PC-9 (cell line): ENCODE measurements at regions not wholly inside any gene's neighbourhood (a gene's known extent, or its start where the extent isn't known, plus 50 kb on each side); places are given as distances from the start of the nearest gene placed in this dataset.

ENCODE experiments used
- BruUV-seq: library from RNA; stranded (reverse); fragments of 400-500 nt; replicated peaks from 2 replicates; lab custom pipeline; 2021; lab: Mats Ljungman, UMichigan
- CTCF ChIA-PET: fragments of 300-600 bp; sonication (Branson Sonifier 250); formaldehyde crosslinking; loops from one replicate; lab custom pipeline; 2022; ENCODE audit warnings: antibody characterized with exemption; lab: Charles Lee
- POLR2A ChIA-PET: fragments of 300-600 bp; sonication (Branson Sonifier 250); formaldehyde crosslinking; loops from one replicate; lab custom pipeline; 2022; ENCODE audit warnings: antibody characterized with exemption; ENCODE audit not compliant: unreplicated experiment; lab: Charles Lee
- DNase-seq, 2 experiments: peaks; one replicate each; pipeline versions ENCODE4 v3.0.0 to v3.0.0-alpha.2; 2015 to 2022; ENCODE audit warnings: mixed read lengths in 1 of 2
- H2AFZ ChIP-seq: fragments of 200-600 bp; sonication (generic); 2 replicates; pipeline ENCODE4 v1.8.1; 2017; ENCODE audit warnings: antibody characterized with exemption
- H3F3A ChIP-seq: fragments of 200-600 bp; sonication (generic); 2 replicates; pipeline ENCODE4 v1.8.1; 2017; ENCODE audit warnings: antibody characterized with exemption, mild to moderate bottlenecking, low read depth; ENCODE audit not compliant: insufficient read depth
- H3K27ac ChIP-seq: fragments of 200-600 bp; sonication (generic); 2 replicates; pipeline ENCODE4 v1.6.1; 2016; ENCODE audit warnings: mixed run types
- H3K27me3 ChIP-seq: fragments of 200-600 bp; sonication (generic); 2 replicates; pipeline ENCODE4 v1.6.1; 2016; ENCODE audit warnings: low read depth, mixed run types; ENCODE audit not compliant: insufficient read depth
- H3K36me3 ChIP-seq: fragments of 200-600 bp; sonication (generic); 2 replicates; pipeline ENCODE4 v1.6.1; 2016; ENCODE audit warnings: low read depth, mixed run types
- H3K4me1 ChIP-seq: fragments of 200-600 bp; sonication (generic); replicated peaks from 2 replicates; pipeline ENCODE4 v1.6.1; 2016; ENCODE audit warnings: mixed run types; ENCODE audit not compliant: insufficient read depth
- H3K4me2 ChIP-seq: fragments of 200-600 bp; sonication (generic); 2 replicates; pipeline ENCODE4 v1.6.1; 2017; ENCODE audit warnings: mixed run types
- H3K4me3 ChIP-seq: fragments of 200-600 bp; sonication (generic); 2 replicates; pipeline ENCODE4 v1.6.1; 2016; ENCODE audit warnings: mixed run types
- H3K79me2 ChIP-seq: fragments of 200-600 bp; sonication (generic); 2 replicates; pipeline ENCODE4 v1.6.1; 2017; ENCODE audit warnings: low read depth, mixed run types
- H3K9me2 ChIP-seq: fragments of 200-600 bp; sonication (generic); 2 replicates; pipeline ENCODE4 v1.8.1; 2017; ENCODE audit warnings: mild to moderate bottlenecking; ENCODE audit not compliant: insufficient read depth
- H3K9me3 ChIP-seq: fragments of 200-600 bp; sonication (generic); 2 replicates; pipeline ENCODE4 v1.8.1; 2016; ENCODE audit warnings: low read depth; ENCODE audit not compliant: insufficient read depth
- H4K20me1 ChIP-seq: fragments of 200-600 bp; sonication (generic); 2 replicates; pipeline ENCODE4 v1.8.1; 2017; ENCODE audit not compliant: insufficient read depth
- EZH2 ChIP-seq: fragments of 200-600 bp; sonication (generic); IDR thresholded peaks from 2 replicates; pipeline ENCODE4 v1.8.0; 2017; ENCODE audit warnings: antibody characterized with exemption, low read depth
- intact Hi-C: fragments of 100-400 bp; cut with micrococcal nuclease; formaldehyde crosslinking; loops from one replicate; pipeline ENCODE4 v1.10.0; 2022; ENCODE audit not compliant: unreplicated experiment
- TF ChIP-seq, protein P1 (sequence below): fragments of 200-600 bp; sonication (generic); conservative IDR thresholded peaks from 2 replicates; pipeline ENCODE4 v1.6.1; 2017; ENCODE audit warnings: mixed run types, antibody characterized with exemption, mild to moderate bottlenecking, moderate library complexity

GRCh38 chr5:115432691-115433090 lies 111.9 kb downstream of the FEM1C start:
- POLR2A ChIA-PET: interaction anchor here (0.5 kb wide), 1 partner anchor 78 kb away, joined by 3 read pairs; no protein-coding TSS in a partner anchor
- Histone ChIP-seq H3K27ac (peak overlapping the region; percentile 45), H3F3A (peaks cover 54% of the 10 kb centered on the region), H3K4me1 (peaks cover 93% of the 10 kb centered on the region), H4K20me1 (no peaks in the 10 kb centered on the region), H3K4me2 (peak overlapping the region; percentile 23), H3K79me2 (no peaks in the 10 kb centered on the region), H3K27me3 (no peaks in the 10 kb centered on the region), H2AFZ (no peak overlapping the region), H3K36me3 (no peaks in the 10 kb centered on the region), H3K9me3 (peaks cover 7% of the 10 kb centered on the region; the same call in 1 of the 2 replicates), H3K4me3 (no peak overlapping the region), H3K9me2 (no peaks in the 10 kb centered on the region)
- DNase-seq: peak in 1 of 2 experiments; percentile 77
- TF ChIP-seq, protein P1, sequence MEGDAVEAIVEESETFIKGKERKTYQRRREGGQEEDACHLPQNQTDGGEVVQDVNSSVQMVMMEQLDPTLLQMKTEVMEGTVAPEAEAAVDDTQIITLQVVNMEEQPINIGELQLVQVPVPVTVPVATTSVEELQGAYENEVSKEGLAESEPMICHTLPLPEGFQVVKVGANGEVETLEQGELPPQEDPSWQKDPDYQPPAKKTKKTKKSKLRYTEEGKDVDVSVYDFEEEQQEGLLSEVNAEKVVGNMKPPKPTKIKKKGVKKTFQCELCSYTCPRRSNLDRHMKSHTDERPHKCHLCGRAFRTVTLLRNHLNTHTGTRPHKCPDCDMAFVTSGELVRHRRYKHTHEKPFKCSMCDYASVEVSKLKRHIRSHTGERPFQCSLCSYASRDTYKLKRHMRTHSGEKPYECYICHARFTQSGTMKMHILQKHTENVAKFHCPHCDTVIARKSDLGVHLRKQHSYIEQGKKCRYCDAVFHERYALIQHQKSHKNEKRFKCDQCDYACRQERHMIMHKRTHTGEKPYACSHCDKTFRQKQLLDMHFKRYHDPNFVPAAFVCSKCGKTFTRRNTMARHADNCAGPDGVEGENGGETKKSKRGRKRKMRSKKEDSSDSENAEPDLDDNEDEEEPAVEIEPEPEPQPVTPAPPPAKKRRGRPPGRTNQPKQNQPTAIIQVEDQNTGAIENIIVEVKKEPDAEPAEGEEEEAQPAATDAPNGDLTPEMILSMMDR: no peak
- TF ChIP-seq EZH2: no peak
- no TSS peak for BruUV-seq
- CTCF ChIA-PET: no interaction called here
- intact Hi-C loops: no loop called here

GRCh38 chr5:115431116-115431515 lies 113.5 kb downstream of the FEM1C start:
- H2AFZ ChIP-seq: 0 out of 2 replicates have a peak overlapping the region, but pooled peaks have one; percentile 31
- TF ChIP-seq EZH2: no peak
- TF ChIP-seq, protein P1: no peak
- no peaks in the 10 kb centered on the region for H3K27me3 ChIP-seq
- POLR2A ChIA-PET: no interaction called here
- H3K4me3 ChIP-seq: no peak overlapping the region
- H3K9me2 ChIP-seq: no peaks in the 10 kb centered on the region
- peaks cover 4% of the 10 kb centered on the region; the same call in 1 of the 2 replicates for H3K9me3 ChIP-seq
- peak overlapping the region; percentile 63 for H3K4me2 ChIP-seq
- peaks cover 86% of the 10 kb centered on the region for H3K4me1 ChIP-seq
- no TSS peak for BruUV-seq
- intact Hi-C loops: no loop called here
- no peaks in the 10 kb centered on the region for H4K20me1 ChIP-seq
- no peak for DNase-seq
- no peaks in the 10 kb centered on the region for H3K79me2 ChIP-seq
- peak overlapping the region; percentile 86 for H3K27ac ChIP-seq
- CTCF ChIA-PET: no interaction called here
- no peaks in the 10 kb centered on the region for H3K36me3 ChIP-seq
- H3F3A ChIP-seq: peaks cover 47% of the 10 kb centered on the region

- TF ChIP-seq, protein P1: no peak
- TF ChIP-seq EZH2: no peak
- peaks cover 79% of the 10 kb centered on the region for H3K4me1 ChIP-seq
- H2AFZ ChIP-seq: no peak overlapping the region
- no peaks in the 10 kb centered on the region for H3K9me2 ChIP-seq
- H3K4me2 ChIP-seq: peak overlapping the region; percentile 63
- peak in 1 of 2 experiments; percentile 83 for DNase-seq
- H3F3A ChIP-seq: peaks cover 43% of the 10 kb centered on the region
- peak overlapping the region; percentile 86 for H3K27ac ChIP-seq
- no peaks in the 10 kb centered on the region for H3K36me3 ChIP-seq
- no peaks in the 10 kb centered on the region for H3K27me3 ChIP-seq
- H4K20me1 ChIP-seq: no peaks in the 10 kb centered on the region
- H3K4me3 ChIP-seq: no peak overlapping the region
- ChIA-PET POLR2A (interaction anchor here (0.6 kb wide), 1 partner anchor 12 kb away, joined by 4 read pairs; no protein-coding TSS in a partner anchor), CTCF (no interaction called here)
- no peaks in the 10 kb centered on the region for H3K79me2 ChIP-seq
- intact Hi-C loops: no loop called here
- H3K9me3 ChIP-seq: peaks cover 4% of the 10 kb centered on the region; the same call in 1 of the 2 replicates
- no TSS peak for BruUV-seq
These were observed 114.2 kb downstream of the FEM1C start for GRCh38 chr5:115430374-115430773.
